DND-41 (cell line): ENCODE measurements at regions not wholly inside any gene's neighbourhood (a gene's known extent, or its start where the extent isn't known, plus 50 kb on each side); places are given as distances from the start of the nearest gene placed in this dataset.

Experiments
- CTCF ChIP-seq: IDR thresholded peaks from 2 replicates; pipeline ENCODE4 v1.5.1; 2012; ENCODE audit warnings: borderline replicate concordance, low read length, moderate library complexity, mild to moderate bottlenecking; ENCODE audit not compliant: poor library complexity, severe bottlenecking; ENCODE audit errors: extremely low read depth
- EZH2 ChIP-seq: IDR thresholded peaks from 3 replicates; pipeline ENCODE4 v1.6.1; 2012; ENCODE audit warnings: borderline replicate concordance, low read depth, mild to moderate bottlenecking, moderate library complexity, low read length, inconsistent platforms; ENCODE audit not compliant: severe bottlenecking

GRCh38 chr5:92864591-92864990 lies 716.4 kb downstream of the NR2F1-AS1 start:
- TF ChIP-seq CTCF: no peak
- TF ChIP-seq EZH2: no peak
